AG04449 (cell line): ENCODE measurements at regions not wholly inside any gene's neighbourhood (a gene's known extent, or its start where the extent isn't known, plus 50 kb on each side); places are given as distances from the start of the nearest gene placed in this dataset.

Source experiments
- CTCF ChIA-PET: fragments of 350-600 bp; formaldehyde crosslinking; extraction: SDS; loops from one replicate; lab custom pipeline; 2021; ENCODE audit warnings: antibody characterized with exemption; lab: Yijun Ruan, JAX
- POLR2A ChIA-PET: fragments of 400-600, 350-600 bp; formaldehyde crosslinking; extraction: SDS; loops from one replicate; lab custom pipeline; 2020; ENCODE audit warnings: antibody characterized with exemption, inconsistent platforms; lab: Yijun Ruan, JAX
- DNase-seq: peaks from one replicate; pipeline ENCODE4 v3.0.0-alpha.2; 2010; ENCODE audit warnings: low read depth, low spot score
- H3K4me3 ChIP-seq: 2 replicates; pipeline ENCODE4 v1.5.1; 2011; ENCODE audit warnings: low read depth, mild to moderate bottlenecking, control low read depth, low read length
- TF ChIP-seq, protein P1 (sequence below): IDR thresholded peaks from one replicate; pipeline ENCODE4 v1.5.1; 2011; ENCODE audit warnings: mild to moderate bottlenecking, moderate library complexity, low read length, control low read depth, inconsistent platforms; ENCODE audit not compliant: insufficient read depth; ENCODE audit errors: missing control alignments

DNA sequence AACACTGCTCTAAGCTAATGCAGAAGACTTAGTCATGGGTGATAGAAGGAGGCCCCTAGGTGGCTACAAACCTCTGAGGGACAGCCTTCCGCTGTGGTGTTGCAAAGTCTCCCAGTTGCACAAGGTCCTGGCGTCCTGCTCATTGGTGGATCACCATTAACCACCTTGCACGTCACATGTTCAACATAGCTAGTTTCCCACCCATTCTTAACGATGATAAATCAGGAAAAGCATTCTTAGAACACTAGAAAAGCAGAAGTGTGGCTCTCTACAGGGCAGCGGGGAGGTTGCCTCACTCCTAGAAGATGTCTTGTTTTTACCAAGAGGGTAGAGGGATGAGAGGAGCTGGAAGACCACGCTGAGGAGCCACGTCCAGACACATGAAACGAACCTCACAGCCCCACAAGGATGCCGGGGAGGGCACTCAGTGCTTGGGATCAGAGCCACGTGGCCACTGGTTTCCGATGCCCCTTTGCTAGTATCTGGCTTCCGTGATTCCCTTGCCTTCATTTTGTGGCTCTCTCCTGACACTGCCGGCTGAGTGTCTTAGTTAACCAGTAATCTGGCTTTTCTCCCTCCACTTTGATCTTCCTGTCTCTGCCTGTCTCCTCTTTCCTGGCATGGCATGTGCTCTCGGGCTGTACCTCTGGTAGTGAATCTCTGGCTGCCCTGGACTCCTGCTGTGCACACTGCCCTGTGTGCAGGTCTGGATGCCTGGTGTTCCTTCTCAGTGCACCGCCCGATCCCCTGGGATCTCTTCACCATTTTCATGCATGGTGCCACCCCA lies 91.4 kb upstream of the NEDD9 start:
- CTCF ChIA-PET, result no interaction called here
- TF ChIP-seq, protein P1, sequence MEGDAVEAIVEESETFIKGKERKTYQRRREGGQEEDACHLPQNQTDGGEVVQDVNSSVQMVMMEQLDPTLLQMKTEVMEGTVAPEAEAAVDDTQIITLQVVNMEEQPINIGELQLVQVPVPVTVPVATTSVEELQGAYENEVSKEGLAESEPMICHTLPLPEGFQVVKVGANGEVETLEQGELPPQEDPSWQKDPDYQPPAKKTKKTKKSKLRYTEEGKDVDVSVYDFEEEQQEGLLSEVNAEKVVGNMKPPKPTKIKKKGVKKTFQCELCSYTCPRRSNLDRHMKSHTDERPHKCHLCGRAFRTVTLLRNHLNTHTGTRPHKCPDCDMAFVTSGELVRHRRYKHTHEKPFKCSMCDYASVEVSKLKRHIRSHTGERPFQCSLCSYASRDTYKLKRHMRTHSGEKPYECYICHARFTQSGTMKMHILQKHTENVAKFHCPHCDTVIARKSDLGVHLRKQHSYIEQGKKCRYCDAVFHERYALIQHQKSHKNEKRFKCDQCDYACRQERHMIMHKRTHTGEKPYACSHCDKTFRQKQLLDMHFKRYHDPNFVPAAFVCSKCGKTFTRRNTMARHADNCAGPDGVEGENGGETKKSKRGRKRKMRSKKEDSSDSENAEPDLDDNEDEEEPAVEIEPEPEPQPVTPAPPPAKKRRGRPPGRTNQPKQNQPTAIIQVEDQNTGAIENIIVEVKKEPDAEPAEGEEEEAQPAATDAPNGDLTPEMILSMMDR, result no peak
- POLR2A ChIA-PET, result no interaction called here

DNA sequence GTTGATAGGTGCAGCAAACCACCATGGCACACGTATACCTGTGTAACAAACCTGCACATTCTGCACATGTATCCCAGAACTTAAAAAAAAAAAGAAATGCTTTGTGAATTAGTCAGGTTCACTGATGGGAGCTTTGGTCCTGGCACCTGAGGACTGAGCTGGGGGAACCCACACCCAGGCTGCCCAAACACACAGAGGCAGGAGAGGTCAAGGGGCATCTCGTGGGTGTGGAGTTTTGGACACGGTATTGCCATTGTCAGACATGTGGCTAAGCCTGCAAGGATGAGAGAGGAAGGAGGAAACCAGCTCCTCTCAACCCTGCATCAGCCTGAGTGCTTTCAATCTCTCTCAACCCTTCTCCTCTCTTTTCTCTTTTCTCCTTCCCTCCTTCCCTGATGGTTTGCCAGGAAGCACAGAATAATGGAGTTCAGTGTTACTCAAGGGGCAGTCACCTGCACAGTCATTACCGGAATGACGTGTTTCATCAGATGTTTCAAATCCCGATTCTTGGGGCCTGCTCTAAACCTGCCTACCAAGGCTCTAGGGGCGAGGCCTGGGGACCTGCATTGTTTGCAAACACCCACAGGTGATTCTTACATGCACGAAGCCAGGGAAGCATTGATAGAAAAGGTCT lies 89.9 kb upstream of the NEDD9 start:
- ChIA-PET CTCF (interaction anchor here (1.2 kb wide), 1 partner anchor 44 kb away, joined by 3 read pairs; no protein-coding TSS in a partner anchor), POLR2A (no interaction called here)
- TF ChIP-seq, protein P1, result no peak
- no peak for DNase-seq
- no peak overlapping the region for H3K4me3 ChIP-seq

More for the DNA sequence above, 91.4 kb upstream of the NEDD9 start:
- no peak for DNase-seq
- H3K4me3 ChIP-seq, result no peak overlapping the region

DNA sequence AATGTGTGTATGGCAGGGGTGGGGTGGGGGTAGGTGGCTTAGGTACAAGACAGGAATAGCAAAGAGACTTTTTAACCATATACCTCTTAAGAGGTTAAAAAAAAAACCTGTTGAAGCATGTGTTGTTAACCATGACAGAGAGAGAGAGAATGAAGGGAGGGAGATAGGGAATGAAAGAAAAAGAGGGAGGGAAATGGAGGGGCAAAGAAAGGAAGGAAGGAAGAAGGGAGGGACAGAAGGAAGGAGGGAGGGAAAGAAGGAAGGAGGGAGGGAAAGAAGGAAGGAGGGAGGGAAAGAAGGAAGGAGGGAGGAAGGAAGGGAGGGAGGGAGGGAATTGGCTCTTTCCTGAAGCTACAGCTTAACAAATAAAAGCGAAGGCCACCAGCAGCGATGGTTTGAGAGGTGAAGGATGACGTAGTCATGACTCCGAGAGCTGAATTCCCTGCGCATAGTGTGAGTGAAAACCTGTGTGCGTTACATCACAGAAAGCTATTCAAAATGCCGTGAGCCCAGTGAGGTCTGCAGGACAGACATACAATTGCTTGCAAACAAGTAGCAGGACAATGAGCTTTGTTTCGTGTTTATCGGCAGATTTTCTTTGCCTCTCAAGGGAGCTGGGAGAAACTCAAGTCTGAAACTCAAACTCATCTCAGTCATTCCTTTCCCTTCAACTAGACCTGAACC lies 88.6 kb upstream of the NEDD9 start:
- ChIA-PET CTCF (no interaction called here), POLR2A (no interaction called here)
- DNase-seq, result no peak
- TF ChIP-seq, protein P1, result no peak
- H3K4me3 ChIP-seq, result no peak overlapping the region

DNA sequence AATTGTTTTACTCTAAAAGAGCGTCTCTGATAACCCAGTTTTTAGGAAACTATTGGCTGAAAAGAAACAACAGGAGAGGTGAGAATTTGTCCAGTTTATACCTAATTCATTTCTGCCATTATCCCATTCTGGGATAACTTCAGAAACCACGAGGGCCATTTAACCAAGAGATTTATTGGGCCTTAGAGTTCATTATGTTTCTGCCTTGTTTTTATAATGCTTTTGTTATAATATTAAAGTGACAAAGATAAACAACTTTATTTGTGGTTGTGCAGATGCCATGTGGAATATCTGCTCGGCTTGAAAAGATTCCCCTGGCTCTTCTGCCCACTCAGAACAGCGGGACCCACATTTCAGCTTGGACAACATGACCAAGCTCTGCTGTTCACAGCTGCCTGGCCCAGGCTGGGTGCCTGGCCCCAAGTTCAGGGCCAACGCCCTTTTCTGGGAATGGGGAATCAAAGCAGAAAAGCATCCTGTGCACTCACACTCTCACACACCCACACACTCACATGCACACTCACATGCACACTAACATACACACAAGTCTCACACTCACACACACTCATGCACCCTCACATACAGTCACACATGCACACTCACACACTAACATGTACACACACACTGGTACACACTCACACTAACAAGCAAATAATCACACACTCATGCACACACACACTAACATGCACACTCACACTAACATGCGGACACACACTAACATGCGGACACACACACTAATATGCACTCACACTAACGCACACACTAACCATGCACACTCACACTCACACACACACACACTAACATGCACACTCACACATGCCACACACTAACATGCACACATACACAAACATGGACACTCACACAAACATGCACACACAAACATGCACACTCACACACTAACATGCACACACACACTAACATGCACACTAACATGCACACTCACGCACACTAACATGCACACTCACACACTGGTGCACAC lies 86.7 kb upstream of the NEDD9 start:
- ChIA-PET CTCF (interaction anchor here (0.9 to 1.5 kb wide), 3 partner anchors 10 to 177 kb away, joined by 3 to 4 read pairs (median 4); no protein-coding TSS in a partner anchor), POLR2A (interaction anchor here (0.6 to 0.9 kb wide), 4 partner anchors 9 to 87 kb away, joined by 3 to 4 read pairs (median 4); partner anchors contain the start of gene NEDD9)

More for the DNA sequence above, 86.7 kb upstream of the NEDD9 start:
- no peak for DNase-seq
- no peak overlapping the region for H3K4me3 ChIP-seq
- TF ChIP-seq, protein P1, result no peak
